GM18861 (cell line): ENCODE measurements at regions not wholly inside any gene's neighbourhood (a gene's known extent, or its start where the extent isn't known, plus 50 kb on each side); places are given as distances from the start of the nearest gene placed in this dataset.

Experiments
- ATAC-seq: cut with Tn5 transposase; IDR thresholded peaks from one replicate; pipeline ENCODE4 v1.9.1; 2021; ENCODE audit not compliant: unreplicated experiment

DNA sequence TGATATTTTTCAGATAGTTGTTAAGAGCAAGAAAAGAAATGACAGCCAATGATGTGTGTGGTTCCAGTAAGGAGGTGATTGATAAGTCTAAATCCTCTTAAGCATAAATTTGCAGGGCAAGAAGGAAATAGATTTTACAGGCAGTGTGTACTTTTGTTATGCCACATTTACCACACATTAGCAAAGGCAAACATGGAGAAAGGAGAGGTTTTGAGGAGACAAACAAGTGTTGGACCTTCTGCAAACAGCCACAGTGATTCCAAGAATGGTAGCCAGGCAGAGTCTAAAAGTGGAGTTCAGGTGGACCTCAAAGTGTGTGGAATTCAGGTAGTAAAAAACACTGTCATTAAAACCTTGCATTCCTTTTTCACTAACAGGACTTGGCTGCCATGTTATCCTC, 295.9 kb upstream of the ITGA1 start:
- ATAC-seq: no peak

DNA sequence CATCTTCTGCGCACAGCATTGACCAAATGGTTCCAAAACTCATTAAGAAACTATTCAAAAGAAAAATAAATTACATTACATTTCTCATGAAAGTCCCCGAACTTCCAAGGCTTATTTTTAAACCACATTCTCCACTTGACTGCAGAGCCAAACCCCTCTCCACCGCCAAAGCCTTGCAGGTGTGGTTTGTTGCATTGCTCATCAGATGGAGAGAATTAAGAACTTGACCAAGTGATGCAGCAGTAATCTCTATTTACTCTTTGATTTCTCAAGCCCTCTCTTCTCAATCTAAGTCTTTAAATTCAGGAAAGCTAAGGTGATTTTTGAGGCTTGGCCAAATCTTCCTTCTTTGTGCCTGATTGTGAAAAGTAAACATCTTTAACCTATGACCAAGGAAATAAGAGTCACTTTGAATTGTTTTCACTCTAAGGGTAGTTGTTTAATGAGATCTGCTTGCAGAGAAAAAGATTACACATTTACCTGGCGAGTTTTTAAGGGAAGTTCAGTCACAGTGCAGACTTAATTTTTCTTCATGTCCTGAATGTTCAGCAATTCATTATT, 290.5 kb upstream of the ITGA1 start:
- ATAC-seq: no peak

DNA sequence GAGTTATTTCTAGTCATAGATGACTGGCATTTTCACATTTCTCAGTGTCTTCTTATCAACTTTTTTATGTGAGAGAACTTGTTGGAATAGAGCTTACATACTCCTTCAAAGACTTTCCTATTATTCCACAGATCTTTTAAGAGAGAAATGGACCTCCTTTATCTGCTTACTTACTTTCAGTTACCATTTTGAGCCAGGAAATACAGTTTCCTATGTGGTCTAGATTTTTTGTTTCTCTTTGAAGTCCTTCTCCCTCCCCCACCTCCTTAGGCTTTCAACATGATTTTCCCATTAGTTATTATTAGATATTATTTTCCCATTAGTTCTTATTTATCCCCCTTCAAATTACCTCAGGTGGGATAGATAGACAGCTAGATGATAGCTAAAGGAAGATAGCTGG, 289.1 kb upstream of the ITGA1 start:
- ATAC-seq: no peak

DNA sequence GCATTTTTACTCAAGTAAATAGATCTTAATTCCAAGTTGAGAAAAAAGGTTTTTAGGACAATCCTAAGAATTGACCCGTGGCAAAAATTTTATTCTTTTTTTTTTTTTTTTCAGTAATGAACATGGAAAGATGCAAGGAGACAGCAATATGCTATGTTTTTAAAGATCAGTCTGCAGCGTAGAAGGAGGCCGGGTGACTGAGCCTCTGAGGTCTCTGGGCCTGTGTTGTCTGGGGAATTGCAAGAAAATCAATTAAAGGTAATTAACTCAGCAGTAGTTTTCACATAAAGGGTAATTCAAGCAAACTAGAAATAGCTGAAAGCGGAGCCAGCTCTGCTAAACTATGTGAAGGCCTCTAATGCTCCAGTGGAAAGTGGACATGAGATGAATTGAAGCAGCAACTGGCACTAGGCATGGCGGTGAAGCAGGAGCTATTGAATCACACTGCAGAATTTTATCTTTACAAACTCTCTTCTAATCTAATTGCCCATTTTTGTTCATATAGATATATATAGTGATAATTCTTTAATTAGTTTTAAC, 285.2 kb upstream of the ITGA1 start:
- ATAC-seq: no peak

DNA sequence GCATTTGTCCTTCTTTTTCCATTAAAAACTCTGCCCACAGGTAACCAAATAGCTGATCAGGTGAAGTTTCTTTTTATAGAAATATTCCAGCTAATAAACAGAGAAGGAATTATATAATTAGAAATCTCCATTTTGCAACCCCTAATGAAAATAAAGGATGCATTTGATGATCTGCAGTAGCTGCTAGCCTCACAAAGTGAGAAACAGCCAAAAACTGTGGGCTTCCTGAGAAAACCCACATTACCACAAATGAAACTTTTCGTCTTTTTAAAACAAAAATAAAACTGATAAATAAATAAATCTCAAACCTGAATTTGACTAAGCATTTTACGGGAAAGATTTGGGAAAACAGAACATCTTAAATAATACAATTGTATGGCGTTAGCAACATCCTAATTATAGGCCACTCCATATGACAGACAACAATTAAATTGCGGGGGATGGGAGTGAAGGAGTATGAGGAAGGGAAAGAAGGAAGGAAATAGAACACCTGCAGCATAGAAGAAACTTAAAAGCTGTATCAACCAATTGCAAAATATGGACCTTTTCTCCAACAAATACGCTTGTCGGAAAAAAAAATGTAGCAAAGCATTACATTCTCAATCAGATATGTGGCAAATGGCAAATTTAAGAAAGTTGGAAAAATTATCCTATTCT, 283.0 kb upstream of the ITGA1 start:
- no peak for ATAC-seq

DNA sequence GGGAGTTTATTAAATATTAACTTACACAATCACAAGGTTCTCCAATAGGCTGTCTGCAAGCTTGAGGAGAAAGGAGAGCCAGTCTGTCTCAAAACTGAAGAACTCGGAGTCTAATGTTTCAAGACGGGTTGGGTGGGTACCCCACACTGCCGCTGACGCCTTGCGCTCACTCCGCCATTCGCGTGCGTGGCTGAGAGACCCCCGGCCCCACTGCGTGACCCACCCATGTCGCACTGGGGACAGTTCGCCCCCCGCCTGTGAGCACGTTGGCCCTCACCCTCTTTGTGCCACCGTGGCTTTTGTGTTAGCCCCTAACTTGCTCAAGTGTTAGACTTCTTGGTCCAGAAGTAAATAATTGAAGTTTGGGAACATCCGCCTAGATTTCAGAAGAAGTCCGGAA, 270.0 kb upstream of the ITGA1 start:
- no peak for ATAC-seq

DNA sequence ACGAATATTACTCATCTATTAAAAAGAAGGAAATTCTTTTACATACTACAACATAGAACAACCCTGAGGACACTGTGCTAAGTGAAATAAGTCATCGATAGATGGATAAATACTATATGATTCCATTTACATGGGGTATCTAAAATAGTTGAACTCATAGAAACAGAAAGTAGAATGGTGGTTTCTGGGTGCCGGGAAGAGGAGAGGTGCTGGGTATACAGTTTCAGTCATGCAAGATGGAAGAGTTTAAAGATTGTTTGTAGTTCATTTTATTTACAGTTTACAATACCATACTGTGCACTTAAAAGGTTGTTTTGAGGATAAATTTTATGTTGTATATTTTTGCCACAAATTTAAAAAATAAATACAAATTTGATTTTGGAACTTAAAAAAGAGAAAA, 267.5 kb upstream of the ITGA1 start:
- ATAC-seq: no peak

DNA sequence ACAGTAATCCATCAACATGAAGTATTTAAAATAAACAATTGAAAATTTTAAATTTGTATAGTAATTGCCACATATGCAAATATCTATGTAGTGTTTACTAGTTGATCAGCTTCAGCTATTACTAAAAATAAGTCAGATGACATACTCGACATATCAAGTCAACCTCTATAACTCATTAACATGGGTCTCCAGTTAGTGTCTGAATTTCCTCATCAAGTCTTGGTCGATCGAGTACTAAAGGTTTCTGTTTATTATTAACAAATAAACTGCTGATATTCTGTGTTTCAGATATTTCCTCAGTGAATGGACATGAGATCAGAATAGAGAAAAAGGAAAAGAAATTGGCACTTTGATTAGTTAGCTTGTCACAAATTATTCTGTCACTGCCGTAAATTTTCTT, 266.5 kb upstream of the ITGA1 start:
- no peak for ATAC-seq

DNA sequence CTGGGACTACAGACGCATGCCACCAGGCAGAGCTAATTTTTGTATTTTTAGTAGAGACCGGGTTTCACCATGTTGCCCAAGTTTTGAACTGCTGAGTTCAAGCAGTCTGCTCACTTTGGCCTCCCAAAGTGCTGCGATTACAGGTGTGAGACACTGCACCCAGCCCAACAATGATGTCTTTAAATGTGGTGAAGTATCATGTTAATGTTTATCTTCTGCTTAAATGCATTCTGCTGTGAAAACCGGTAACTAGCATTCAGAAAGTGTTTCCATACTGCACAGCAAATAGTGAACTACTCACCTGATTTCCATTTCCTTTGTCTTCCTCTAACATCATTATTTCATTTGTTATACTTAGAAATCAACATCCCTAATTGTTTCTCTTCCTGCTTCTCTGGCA, 264.0 kb upstream of the ITGA1 start:
- no peak for ATAC-seq

DNA sequence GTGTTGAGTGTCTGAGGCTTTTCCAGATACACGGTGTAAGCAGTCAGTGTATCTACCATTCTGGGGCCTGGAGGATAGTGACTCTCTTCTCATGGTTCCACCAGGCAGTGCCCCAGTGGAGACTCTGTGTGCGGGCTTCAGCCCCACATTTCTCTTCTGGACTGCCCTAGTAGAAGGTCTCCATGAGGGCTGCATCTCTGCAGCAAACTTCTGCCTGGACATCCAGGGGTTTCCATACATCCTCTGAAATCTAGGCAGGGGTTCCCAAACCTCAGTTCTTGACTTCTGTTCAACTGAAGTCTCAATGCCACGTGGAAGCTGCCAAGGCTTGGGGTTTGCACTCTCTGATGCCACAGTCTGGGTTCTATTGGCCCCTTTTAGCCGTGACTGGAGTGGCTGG, 256.6 kb upstream of the ITGA1 start:
- no peak for ATAC-seq

DNA sequence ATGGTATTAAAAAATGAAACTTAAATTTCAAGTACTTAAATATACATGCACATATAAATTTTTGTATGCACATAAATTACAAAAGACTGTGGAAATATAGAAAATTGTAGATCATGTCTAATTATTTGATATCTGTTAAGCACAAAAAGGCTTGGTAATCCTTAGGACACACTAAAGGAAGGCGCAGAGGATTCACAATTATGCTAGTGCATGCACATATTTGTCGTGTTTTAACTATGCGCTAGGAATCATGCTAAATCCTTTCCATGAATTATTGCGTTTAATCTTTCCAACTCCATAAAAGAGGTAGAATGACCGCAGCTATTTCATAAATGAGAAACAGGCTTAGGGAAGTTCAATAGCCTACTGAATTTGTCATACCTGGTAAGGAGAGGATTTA, 244.1 kb upstream of the ITGA1 start:
- ATAC-seq: no peak

DNA sequence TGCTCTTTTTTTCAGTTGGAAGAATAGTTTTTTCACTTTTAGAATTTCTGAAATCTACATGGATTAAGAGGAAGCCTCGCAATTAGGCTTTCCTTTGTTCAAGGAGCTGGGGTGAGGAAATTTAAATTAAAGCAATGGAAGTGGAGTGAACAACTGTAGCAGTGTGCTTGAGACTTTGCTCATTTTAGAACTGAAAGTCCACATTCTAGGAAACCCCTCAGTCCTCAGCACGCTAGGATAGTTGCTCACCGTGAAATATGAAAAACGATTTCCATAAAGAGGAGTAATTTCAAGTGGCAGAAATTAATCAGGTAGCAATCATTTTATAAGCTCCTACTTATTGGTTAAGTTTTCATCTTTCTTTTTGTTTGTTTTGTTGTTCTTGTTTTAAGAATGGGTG, 243.0 kb upstream of the ITGA1 start:
- no peak for ATAC-seq

DNA sequence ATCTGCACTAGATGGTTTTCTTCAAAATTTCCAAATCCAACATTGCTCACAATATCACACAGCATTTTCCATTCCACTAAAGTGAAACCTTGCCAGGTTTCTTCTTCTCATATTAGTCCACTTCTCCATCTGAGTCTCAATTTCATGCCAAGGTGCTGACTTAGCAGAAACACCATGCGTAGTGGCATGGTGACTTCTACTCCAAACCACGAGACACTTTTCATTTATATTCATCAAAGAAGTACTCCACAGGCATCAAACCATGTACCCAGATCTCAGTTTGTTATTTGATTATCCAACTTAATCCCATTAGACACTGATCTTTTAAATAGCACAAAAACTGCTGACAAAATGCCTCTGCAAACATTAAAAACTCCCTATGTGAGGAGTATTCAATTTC, 233.4 kb upstream of the ITGA1 start:
- ATAC-seq: no peak

DNA sequence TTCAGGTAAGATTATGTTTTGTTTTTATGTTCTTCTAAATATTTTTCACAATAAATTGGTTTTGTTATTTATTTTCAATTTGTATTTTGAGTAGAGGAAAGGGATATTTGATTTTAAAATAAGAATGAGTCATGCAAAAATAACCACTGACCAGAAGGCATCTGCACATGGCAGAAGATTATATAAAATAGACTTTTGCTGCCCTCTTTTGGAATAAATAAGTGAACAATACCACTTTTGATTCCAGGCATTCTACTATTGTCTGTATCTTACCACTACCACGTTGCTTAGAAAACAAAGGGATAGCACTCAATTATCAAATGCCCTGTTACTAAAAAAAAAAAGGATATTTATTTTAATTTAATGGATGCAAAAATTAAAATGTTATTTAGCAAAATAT, 227.3 kb upstream of the ITGA1 start:
- ATAC-seq: no peak

DNA sequence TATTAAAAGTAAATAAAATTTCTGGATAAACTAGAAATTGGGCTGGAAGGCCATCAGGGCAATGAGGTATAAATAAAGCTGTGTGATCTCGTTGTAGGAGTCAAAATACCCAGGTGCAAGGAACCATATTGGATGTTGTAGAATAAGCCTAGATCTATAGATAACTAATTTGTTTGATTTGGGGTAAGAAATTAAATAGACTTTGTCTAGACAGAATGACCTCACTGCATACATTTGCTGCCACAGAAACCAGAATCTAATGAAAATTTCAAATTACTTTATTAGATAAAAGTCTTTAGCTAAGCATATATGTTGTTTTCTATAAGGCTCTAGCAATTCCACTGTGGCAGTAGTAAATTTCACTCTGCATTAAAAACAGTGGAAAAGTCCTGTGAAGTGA, 225.2 kb upstream of the ITGA1 start:
- no peak for ATAC-seq

DNA sequence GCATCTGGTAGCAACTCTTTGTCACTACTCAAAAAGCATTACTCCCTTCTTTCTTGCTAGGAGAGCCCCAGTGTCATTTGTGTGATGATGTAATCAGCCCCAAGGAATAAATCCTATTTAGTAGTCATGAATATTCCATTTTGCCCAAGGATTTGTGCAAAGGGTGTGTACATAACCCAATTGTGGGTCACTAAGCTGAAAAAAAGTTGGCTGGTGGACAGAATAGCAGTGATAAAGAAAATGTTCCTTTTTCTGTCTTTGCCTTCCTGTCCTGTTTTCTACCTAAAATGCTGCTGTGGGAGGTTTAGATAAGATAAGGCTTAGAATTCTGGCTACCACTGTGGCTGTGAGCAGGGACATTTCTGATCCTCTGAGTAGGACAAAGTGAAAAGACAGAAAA, 223.1 kb upstream of the ITGA1 start:
- ATAC-seq: no peak

DNA sequence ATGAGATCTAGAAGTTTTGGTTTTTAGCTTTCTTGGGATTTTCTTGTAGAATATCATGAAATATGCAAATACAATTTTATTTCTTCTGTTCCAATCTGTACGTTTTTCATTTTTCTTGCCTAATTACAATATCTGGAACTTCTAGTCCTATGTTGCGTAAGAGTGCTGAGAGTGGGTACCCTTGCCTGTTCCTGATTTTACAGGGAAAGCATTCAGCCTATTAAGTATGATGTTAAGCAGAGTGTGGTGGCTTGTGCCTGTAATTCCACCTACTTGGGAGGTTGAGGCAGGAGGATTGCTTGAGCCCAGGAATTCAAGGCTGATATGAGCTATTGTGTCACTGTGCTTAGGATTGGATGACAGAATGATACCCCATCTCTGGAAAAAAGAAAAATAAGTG, 210.2 kb upstream of the ITGA1 start:
- ATAC-seq: no peak

DNA sequence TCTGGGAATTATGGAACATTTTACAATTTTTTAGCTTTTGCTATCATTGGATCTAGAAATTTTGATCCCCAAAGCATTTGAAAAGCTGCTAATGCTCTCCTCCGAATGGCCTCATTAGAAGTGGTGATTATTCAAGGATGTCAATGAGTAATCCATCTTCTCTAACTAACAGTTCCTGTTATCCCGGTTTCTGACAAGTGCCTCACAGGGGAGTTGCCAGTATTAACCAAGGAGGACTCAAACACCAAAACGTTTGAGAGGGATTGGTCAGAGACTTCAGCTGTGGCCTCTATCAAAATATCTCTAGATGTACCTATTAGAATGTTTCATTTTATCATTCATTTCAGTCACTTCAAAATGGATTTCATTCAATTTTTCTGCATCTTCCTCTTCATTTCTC, 208.3 kb upstream of the ITGA1 start:
- ATAC-seq: no peak

DNA sequence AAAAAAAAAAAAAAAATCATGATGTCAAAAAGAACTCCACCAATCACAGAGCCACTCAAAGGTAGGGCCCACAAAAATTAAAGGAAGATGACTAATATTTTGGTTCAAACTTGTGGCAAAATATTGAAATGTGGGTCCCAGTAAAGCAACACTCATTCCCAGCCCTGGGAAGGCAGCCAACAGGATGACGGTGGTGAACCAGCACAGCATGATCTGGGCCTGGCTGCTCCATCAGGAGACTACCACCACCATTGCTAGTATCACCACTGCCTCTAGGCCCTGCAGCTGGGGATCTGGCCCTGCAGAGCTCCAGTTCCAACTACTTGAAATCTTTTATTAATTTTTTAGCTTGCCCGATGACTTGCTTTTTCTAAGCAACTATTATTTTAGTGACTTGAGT, 206.8 kb upstream of the ITGA1 start:
- no peak for ATAC-seq

DNA sequence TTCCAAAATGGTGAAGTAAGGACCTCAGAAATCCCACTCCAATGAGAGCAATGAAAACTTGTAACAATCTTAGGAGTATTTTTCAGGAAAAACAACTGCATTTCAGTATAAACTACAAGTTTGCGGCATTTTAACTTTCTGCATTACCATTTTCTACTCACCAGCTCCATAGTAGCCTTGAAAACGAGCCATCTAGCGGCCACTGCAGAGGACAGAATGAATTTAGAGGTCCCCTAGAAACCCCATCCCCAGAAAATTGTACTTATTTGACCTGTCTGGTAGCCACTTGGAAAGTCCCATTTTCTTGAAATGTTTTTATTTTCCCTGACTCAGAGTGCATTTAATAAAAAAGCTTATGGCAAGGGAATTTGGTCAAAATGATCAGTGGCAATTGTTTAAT, 205.4 kb upstream of the ITGA1 start:
- no peak for ATAC-seq

DNA sequence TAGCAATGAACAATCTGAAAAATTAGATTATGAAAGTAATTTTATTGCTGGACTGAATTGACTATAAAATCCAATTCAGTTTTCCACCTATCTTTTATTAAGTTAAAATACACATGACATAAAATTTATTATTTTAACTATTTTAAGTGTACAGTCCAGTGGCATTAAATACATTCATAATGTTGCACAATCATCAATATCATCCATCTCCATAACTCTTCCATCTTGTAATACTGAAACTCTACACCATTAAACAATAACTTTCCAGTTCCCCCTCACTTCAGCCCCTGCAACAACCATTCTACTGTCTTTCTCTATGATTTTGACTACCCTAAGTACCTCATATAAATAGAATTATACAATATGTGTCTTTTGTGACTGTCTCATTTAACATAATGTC, 200.6 kb upstream of the ITGA1 start:
- no peak for ATAC-seq

DNA sequence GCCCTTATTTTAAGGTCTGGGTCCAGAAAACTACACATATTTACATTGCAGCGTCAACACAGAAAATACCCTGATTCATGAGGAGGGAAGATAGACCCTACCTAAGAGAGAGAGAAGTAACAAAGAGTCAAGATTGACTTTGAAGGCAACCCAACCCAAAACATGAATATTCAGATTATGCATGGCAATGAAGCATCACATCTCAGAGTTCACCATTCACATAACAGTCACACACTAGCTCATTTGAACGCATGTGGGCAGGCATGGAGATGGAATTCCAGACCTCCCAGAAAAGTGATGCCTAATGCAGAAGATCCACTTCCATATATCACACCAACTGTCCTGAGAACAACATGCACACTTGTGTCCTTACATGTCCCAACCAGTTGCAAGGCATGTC, 190.1 kb upstream of the ITGA1 start:
- no peak for ATAC-seq

DNA sequence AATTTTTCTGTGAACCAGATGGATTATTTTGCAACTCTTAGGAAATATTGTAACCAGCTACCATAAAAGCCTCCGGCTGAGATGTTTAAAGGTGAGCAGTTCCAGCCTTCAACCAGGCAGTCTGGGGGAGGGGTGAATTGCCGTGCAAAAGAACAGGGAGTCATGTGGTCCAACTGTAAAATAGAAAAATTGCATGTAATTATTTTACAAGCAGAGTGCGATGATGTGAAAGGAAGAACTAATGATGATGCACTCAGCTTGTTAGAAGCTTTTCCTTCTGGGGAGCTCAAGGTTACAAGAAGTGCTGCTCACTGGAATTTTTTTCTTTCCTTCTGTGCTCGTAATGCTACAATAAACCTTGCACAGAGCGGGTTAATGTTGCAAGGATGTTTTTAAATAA, 188.7 kb upstream of the ITGA1 start:
- no peak for ATAC-seq
